Astrocyte of the cerebellum (primary cell): ENCODE measurements at regions not wholly inside any gene's neighbourhood (a gene's known extent, or its start where the extent isn't known, plus 50 kb on each side); places are given as distances from the start of the nearest gene placed in this dataset.

ENCODE experiments used
- DNase-seq: peaks from one replicate; pipeline ENCODE4 v3.0.0-alpha.2; 2011; ENCODE audit warnings: low read depth
- H3K4me3 ChIP-seq: 2 replicates; pipeline ENCODE4 v1.5.1; 2011; ENCODE audit warnings: mild to moderate bottlenecking, low read depth, low read length, moderate library complexity
- in situ Hi-C: cut with HindIII; loops from 2 replicates; pipeline ENCODE4 v1.10.0; 2017; ENCODE audit warnings: low sequenced_read_pairs
- TF ChIP-seq, protein P1 (sequence below): IDR thresholded peaks from 2 replicates; pipeline ENCODE4 v1.5.1; 2012; ENCODE audit warnings: low read length, low read depth, moderate library complexity, mild to moderate bottlenecking; ENCODE audit errors: missing control alignments

DNA sequence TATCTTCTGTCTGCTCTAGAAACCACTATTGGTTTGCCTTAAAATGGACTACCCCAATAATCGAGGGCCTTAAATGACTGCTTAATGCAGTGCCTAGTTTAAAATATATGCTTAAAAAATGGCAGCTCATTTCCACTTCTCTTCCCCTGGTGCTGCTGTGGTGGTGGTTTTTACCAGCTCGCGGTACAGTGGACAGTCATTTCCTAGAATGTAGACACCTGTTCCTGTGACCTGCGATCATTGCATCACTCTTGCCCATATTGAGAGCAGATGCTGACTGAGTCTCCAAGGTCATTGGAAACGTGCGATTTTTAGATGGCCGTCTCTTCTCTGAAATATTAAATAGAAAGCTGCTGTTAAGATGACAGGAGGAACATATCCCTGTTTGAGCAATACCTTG, 164.1 kb downstream of the UTRN start:
- no peak overlapping the region for H3K4me3 ChIP-seq
- DNase-seq = no peak
- TF ChIP-seq, protein P1, sequence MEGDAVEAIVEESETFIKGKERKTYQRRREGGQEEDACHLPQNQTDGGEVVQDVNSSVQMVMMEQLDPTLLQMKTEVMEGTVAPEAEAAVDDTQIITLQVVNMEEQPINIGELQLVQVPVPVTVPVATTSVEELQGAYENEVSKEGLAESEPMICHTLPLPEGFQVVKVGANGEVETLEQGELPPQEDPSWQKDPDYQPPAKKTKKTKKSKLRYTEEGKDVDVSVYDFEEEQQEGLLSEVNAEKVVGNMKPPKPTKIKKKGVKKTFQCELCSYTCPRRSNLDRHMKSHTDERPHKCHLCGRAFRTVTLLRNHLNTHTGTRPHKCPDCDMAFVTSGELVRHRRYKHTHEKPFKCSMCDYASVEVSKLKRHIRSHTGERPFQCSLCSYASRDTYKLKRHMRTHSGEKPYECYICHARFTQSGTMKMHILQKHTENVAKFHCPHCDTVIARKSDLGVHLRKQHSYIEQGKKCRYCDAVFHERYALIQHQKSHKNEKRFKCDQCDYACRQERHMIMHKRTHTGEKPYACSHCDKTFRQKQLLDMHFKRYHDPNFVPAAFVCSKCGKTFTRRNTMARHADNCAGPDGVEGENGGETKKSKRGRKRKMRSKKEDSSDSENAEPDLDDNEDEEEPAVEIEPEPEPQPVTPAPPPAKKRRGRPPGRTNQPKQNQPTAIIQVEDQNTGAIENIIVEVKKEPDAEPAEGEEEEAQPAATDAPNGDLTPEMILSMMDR = no peak
- in situ Hi-C loops = no loop called here

DNA sequence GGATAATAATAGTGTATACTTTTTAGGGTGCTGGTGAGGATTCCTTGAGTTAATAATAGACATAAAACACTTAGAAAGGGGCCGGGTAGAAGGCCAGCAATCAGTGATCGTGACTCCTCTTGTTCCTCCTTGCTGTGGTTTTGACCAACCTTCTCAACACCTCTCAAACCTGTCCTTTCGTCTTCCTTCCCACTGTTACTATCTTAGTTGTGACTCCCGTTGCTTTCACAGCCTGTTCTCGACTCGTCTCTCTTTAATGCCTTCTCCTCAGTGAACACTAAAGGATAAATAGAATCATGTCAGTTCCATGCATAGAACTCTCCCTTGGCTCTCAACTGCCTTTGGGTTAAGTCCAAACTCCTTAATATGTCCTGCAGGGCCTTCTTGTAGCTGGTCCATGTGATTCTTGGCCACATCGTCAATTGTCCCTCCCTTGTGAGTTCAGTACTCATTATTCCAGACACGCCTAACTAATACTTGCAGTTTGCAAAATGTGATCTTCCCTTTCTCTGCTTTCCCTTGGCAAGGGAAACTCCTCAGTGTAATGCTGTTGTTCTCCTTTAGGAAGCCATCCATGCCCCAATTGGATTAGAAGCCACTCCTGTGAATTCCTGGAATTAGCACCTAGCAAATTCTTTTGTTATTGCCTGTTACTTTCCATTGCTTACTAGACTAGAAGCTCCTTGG, 164.9 kb downstream of the UTRN start:
- TF ChIP-seq, protein P1 = no peak
- H3K4me3 ChIP-seq = no peak overlapping the region
- DNase-seq = no peak
- in situ Hi-C loops = no loop called here

DNA sequence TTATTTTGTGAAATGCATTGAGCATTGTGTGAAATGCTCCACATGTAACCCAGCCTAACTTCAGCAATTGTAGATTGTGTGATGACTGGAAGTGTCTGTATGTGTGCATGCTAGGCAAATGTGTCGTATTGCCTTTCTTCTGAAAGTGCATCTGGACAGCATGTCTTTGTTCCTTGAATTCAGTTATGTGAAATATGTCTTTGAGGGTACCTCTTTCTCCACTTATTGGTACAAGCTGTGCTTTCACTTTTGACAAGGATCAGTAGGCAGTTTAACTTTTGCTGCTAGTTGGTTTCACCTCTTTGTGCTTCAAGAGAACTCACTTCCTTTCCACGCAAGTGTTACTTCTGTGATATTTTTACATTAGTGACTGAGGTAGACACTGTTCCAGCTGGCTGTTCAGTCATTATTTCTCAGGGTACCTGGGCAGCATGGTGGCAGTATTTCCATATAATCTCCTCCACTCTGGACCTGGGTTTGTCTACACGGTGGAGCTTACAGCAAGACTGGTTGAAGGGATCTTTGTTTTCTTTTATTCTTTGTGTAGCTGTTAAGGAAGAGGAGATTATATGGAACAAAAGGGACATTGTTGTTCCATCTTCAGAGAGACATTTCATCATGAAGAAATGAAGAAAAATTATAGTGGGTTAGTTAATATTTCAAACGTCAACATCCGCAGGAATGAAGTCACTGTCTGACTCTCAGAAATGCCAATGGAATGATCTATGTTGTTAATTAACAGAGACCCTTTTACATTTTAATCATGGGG, 175.4 kb downstream of the UTRN start:
- TF ChIP-seq, protein P1 = no peak
- no peak for DNase-seq
- in situ Hi-C loops = no loop called here
- H3K4me3 ChIP-seq = no peak overlapping the region

- TF ChIP-seq, protein P1 = no peak
- in situ Hi-C loops = no loop called here
Observed at GRCh38 chr6:144462058-144462457, 176.9 kb downstream of the UTRN start.

GRCh38 chr6:144466716-144467115, 181.6 kb downstream of the UTRN start:
- no peak overlapping the region for H3K4me3 ChIP-seq
- TF ChIP-seq, protein P1 = no peak
- in situ Hi-C loops = no loop called here
- no peak for DNase-seq

More at GRCh38 chr6:144462058-144462457, 176.9 kb downstream of the UTRN start:
- no peak overlapping the region for H3K4me3 ChIP-seq
- DNase-seq = no peak

GRCh38 chr6:144467172-144467762, 182.1 kb downstream of the UTRN start:
- H3K4me3 ChIP-seq = no peak overlapping the region
- in situ Hi-C loops = no loop called here
- no peak for DNase-seq
- TF ChIP-seq, protein P1 = no peak
